ENCODE measurements at regions not wholly inside any gene's neighbourhood (a gene's known extent, or its start where the extent isn't known, plus 50 kb on each side); places are given as distances from the start of the nearest gene placed in this dataset.

DNA sequence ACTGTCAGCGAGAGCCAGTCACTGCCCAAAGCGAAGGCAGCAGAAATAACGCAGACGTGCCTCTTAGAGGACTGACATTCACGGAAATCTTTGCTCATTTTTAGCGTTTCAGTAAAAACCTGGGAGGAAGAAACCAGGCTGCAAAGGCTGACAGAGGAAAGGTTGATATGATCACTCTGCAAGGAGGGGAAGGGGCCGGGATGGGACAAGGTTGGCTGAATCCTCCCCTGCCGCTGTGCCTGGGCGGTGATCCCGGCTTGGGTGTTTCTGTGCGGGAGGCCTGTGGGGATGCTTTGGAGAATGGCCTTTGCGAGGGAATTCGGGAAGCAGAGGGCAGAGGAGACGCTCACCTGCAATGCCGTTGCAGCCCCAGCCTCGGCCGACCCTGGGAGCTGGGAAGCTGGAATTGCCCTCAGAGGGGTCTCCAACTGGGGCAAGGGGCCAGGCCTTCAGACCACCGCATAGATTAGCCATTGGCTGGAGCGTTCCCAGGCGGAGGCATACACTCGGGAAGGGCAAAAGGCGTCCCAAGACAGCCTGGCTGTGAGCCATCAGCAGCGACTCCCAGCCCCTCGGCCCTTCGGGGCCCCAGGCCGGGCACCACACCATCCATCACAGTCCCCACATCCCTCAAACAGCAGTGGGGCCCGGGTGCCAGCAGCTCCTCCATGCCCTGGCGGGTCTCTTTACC is 111.7 kb upstream of the GPC1 start:
- in situ Hi-C loops (cut with MboI; ENCODE audit: low pct_unique_long_range_greater_than_20kb, low sequenced_read_pairs), result no loop called here
- no peak for DNase-seq

DNA sequence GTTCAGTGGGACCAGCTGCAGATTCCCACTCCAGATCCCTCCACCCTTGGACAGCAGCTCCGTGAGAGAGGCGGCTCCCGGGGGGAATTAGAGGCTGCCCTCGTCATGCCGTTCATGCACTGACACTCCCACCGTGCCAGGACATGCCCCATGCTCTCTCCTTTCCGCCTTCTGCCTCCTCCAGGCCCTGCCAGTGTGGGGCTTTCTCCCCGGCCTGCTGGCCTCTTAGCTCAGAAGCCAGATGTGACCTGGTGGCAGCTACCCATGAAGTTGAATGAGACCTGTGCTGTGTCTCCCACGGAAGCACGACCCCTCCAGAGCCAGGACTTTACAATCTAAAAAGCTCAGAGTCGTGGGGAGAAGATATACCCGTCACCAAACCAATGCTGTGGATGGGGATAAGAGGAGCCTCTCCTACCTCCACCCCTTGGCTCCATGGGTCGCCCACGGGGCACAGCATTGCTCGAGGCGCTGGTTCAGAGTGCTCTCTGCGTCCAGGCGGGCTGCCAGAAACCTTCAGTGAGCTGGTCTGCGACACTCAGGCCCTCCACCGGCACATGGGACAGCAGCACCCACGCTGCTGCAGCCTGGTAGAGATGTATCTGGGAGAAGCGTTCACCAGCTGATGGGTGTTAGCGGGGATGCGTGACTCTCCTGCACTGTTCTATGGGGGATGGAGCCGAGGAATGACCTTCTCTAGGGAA is 111.0 kb upstream of the GPC1 start:
- no peak for DNase-seq
- in situ Hi-C loops (cut with MboI; ENCODE audit: low pct_unique_long_range_greater_than_20kb, low sequenced_read_pairs), result no loop called here

DNA sequence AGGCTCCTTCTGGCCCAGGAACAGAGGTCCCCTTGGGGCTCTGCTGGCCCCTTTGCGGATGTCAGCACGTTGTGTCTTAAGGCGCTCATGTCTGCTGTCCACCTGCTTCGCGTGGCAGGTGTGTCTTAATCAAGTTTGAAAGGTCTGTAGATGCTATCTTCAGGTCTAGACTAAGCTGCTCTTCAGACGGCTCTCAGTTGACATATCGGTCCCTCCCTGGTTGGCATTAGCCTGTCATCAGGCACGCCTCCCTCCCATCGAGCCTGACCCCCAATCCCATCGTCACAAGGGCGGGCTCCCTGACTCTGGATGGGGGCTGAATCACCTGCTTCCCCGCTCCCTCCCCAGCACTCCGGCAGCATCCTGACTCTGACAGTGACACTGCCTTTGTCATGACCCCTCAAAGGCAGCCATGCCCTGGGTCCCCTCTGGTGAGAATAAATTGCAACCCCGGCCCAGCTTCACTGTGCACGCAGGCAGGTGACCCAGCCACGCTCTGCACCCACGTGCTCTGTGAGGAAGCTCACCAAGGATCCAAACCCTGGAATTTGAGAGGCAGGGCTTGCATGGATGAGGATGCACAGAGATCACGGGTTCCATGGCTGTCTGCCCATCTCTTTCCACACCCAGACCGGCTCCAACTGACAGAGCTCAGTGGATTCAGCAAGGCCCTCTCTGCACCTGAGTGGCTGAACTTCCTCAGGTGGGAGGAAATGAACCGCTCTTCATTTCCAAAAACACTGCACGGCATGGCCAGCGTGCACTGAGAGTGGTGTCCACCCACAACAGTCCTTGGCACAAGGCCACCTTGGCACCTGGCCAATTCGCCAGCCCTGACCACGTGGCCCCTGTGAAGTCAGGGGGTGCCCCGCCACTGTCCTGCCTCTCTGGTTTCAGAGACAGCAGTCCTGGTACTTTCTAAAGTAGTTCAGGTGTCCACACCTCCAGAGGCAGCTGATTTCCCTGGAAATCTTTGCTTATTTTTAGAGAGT is 110.2 kb upstream of the GPC1 start:
- DNase-seq, result no peak
- in situ Hi-C loops (cut with MboI; ENCODE audit: low pct_unique_long_range_greater_than_20kb, low sequenced_read_pairs), result no loop called here

DNA sequence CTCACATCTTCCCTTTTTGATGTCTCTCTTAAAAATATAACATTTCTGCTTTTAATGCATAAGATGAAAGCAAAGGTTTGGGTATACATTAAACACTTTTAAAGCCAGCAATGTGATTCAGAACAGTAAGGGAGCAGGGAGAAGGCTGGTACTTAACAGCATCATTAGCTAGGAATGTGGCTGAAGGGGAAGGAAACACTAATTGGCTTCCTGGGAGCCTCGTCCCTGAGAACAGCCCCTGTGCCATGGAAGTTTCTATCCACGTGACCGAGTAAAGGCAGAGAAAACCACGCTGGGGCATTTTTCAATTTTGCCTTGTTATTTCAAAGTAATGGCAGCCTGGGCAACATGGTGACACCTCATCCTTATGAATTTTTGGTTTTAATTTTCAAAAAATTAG is 109.2 kb upstream of the GPC1 start:
- DNase-seq, result no peak
- in situ Hi-C loops (cut with MboI; ENCODE audit: low pct_unique_long_range_greater_than_20kb, low sequenced_read_pairs), result no loop called here

DNA sequence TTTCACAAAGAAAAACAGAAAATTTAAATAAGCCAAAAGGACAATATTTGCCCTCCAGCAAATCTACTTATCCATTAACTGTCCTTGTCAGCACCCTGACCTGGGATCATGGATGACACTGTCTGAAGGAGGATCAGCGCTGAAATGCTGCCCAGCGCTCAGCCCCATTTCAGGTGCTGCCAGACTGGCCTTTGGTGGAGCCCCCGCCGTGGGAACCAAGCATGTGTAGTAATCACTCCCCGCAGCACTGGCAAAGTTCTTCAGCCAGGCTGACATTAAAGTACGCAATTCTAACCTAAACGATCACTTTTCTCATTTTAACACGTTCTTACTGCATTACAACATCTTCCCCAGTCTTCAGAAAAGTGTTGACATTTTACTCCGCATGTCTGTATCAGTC is 108.6 kb upstream of the GPC1 start:
- in situ Hi-C loops (cut with MboI; ENCODE audit: low pct_unique_long_range_greater_than_20kb, low sequenced_read_pairs), result no loop called here
- no peak for DNase-seq

DNA sequence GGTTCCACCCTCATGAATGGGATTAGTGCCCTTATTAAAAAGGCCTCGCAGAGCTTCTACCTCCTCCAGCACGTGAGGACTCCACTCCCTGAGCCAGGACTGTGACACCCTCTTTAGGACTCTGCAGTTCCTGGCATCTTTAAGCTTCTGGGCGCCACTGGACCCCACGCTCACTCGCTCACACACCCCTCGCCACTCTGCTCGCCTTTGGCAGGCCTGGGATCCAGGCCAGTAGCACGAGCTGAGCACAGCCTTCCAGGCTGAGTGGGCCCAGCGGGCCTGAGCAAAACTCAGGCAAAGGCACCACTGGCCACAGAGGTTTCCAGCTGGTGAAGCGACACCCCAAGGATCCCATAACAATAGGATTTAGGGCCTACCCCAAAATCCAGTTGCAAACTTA is 107.9 kb upstream of the GPC1 start:
- in situ Hi-C loops (cut with MboI; ENCODE audit: low pct_unique_long_range_greater_than_20kb, low sequenced_read_pairs), result no loop called here
- no peak for DNase-seq

DNA sequence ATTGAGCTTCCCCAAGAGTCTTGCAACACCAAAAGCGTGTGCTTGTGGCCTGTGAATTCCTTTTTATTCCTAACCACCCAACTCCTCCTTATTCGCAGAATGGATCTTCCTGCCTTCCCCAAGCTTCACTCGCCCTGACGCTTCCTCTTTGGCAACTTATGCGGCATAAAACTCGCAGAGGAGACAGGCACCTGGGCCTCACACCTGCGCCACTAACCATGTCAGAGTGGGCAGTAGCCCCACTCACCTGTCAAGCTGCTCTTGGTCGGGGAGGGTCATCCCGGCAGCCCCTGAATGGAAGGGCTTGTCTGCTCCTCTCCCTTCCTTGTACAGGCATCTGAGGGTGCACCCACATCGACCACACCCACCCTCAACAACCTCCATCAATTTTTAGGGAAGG is 106.9 kb upstream of the GPC1 start:
- no peak for DNase-seq
- in situ Hi-C loops (cut with MboI; ENCODE audit: low pct_unique_long_range_greater_than_20kb, low sequenced_read_pairs), result no loop called here

DNA sequence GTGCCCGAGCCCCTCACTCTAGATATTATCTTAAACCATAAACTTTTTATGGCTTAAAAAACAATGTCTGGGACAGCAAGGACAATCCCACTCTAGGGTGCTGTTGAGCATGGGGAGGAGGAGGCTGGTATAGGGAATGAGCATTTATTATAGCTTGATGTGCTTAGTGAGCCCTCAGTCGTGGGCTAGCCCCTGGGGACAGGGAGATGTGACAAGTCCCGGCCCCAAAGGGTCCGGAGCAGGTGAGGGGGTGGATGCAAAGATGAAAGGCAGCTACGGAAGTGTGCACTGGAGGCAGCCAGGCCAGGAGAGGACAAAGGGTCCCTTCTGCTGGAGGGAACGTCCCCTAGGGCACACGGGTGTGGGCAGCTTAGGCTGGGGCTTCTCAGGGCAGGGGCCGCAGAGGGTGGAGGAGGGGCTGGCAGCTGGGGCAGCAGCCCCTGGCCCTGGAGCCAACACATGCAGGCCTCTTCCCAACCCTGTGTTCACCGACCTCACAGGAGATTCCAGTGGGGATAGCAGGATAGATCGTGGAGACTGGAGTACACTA is 106.3 kb upstream of the GPC1 start:
- no peak for DNase-seq

DNA sequence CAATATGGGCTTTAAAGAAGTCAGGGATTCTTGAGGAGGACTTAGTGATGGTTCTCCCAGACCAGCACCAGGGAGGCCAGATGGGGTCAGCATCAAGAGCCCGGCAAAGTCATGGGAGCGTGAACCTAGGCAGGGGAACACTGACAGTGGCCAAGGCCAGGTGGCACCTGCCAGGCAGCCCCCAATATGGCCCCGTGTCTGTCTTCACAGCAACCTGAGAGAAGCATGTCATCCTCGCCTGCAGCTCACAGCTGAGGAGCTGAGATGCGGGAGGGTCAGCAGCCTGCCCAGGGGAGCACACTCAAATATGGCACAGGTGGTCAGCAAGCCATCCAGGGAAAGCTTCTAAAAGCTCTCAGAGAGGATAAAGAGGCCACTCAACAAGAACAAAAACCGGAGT is 105.7 kb upstream of the GPC1 start:
- no peak for DNase-seq
- in situ Hi-C loops (cut with MboI; ENCODE audit: low pct_unique_long_range_greater_than_20kb, low sequenced_read_pairs), result no loop called here

More for the DNA sequence above, 106.3 kb upstream of the GPC1 start:
- in situ Hi-C loops (cut with MboI; ENCODE audit: low pct_unique_long_range_greater_than_20kb, low sequenced_read_pairs), result no loop called here

DNA sequence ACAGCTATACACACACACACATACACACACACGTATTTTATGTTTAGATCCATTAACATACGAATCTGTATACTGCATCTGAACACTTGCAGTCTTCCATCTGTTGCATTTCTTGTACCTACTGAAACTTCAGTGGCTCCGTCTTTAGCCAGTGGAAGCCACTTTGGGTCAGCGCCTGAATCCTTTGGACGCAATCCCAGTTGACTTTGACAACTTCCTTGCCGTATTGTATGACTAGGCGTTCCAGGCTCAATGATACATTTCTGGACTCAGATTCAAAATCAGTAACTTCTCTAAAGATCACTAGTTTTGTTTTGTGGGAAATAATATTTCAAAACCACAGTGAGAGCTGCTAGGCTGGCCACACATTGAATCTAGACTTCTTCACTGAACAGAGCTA is 101.5 kb upstream of the GPC1 start:
- in situ Hi-C loops (cut with MboI; ENCODE audit: low pct_unique_long_range_greater_than_20kb, low sequenced_read_pairs), result no loop called here
- no peak for DNase-seq

DNA sequence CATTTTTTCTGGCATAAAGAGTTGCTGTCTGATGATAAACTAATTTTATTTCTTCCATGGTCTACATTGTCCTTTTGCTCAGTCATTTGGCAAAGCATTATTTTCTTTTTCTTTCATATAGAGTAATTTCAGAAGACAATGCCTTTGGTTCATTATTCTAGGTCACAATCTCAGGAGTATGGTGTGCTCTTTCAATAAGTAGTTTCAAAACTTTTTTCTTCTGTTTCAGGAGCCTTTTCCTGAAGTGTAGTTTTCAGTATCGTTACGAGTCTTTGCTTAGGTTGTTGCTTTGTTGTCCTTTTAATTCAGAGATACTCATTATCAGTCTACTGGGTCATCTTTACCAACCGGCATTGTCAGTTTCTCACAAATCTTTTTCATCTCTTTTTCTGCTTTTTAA is 100.4 kb upstream of the GPC1 start:
- no peak for DNase-seq
- in situ Hi-C loops (cut with MboI; ENCODE audit: low pct_unique_long_range_greater_than_20kb, low sequenced_read_pairs), result no loop called here

DNA sequence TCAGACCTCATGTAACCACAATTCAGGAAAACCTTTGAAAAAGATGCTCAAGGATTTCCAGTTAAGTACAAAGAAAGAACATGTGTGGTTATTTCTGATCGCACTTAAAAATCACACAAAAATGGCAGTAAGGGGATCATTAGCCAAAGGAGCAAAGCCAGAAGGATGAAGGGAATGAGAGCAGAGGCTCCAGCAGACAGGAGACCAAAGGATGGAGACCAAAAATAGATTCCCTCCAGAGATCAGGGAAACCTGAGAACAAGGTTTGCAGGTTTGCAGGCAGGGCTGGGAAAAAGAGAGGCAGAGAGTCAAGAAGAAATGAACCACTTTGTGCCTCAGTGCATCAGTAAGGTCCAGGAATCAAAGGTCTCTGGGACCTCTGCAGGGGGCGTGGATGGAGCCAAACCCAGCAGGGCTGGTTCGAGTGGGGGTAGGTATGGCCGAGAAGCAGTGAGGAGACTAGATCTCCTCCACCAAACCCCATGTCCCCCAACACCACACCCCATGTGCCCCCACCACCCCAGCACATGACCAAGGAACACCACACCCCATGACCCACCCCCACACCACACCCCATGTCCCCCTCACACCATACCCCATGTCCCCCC is 98.5 kb upstream of the GPC1 start:
- in situ Hi-C loops (cut with MboI; ENCODE audit: low pct_unique_long_range_greater_than_20kb, low sequenced_read_pairs), result no loop called here
- no peak for DNase-seq

DNA sequence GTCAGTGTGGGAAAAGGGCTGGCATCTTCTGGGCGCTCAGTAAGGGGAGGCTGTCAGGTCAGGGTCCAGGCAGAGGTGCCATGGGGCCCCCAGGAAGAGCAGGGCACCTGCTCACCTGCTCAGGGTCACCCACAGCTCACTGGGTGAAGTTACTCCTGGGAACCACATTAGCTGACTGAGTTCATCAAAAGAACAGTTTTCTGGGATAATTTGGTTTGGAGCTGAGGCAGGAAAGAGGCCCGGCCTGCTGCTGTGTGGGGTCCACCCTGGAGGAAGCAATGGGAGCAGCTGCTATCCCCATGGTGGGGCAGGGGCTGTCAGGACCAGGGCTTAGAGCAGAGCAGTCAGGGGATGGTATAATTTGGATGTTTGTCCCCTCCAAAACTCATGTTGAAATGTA is 97.2 kb upstream of the GPC1 start:
- DNase-seq, result no peak
- in situ Hi-C loops (cut with MboI; ENCODE audit: low pct_unique_long_range_greater_than_20kb, low sequenced_read_pairs), result no loop called here

DNA sequence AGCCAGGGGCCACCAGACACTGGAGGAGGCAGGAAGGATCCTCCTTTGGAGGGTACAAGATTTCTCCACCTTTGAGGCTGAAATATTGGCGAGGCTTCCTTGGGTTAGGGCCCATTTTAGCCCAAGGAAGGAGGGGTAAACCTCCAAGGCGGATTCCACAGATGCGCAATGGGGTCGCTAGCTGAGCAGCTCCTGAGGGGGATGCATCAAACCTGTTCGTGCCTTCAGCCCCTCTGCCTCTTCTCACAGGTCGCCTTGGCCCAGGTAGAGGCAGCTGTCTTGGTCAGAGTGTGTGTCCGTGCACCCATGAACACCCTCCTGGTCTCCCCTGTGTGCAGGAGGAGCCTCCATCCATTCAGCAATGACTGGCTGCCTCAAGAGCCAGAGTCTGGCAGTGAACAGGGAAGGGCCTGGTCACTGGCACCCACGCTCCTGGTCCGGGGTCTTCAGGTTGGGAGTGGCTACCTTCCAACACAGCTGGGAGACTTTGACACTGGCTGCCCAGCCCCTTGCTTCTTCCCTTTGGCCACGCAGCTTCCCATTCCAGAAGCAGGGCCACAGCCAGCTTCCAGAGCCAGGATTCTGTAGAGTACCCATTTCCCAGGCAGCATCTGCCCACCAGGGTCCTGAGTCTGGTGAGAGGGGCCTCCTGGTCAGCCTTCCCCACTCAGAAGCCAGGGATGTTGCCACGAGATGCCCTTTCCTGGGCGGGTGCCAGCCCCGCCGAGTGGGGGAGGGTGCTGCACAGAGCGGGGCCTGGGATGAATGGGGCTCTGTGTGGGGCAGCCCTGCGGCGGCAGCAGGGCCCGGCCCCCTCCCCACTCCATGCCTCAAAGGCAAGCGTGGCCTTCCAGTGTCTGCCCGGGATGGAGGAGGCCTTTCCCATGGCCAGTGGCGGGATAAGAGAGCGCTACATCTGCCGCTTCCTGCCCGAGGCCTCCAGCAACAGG is 95.8 kb upstream of the GPC1 start:
- no peak for DNase-seq
- in situ Hi-C loops (cut with MboI; ENCODE audit: low pct_unique_long_range_greater_than_20kb, low sequenced_read_pairs), result no loop called here

DNA sequence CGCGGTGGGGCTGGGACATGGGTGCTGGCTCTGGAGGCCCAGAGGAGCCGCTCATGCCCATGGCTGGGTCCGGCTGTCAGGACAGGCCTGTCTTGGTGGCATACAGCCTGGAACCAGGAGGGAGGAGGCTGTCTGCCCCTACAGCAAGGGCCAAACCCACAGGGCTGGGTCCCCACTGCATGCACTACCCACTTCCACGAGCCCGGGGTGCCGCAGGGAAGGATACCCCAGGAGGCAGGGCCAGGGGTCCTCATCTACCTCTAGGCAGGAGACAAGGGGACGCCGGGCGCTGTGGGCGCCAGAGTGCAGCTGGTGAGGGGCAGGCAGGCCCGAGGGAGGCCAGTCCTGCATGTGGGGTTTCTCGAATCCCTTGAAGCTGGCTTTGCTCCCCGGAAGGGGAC is 95.1 kb upstream of the GPC1 start:
- DNase-seq, result no peak
- in situ Hi-C loops (cut with MboI; ENCODE audit: low pct_unique_long_range_greater_than_20kb, low sequenced_read_pairs), result no loop called here

DNA sequence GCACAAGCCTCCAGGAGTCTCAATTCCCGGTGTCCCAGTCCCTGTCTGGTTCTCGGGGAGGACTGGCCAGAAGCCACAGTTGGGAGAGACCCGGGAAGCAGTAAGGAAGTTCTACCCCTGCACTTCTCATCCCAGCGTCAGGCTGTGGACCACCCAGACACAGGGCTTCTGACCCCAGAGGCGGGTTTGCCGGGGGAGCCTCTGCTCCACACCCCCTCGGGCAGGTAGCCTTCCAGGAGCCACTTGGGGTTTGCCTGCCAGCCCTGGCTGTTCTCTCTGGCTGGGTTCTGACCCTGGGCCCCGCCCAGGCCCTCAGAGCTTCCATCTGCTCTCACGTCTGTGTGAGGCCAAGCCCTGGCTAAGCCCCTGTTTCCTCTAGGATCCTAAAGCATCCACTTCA is 94.4 kb upstream of the GPC1 start:
- in situ Hi-C loops (cut with MboI; ENCODE audit: low pct_unique_long_range_greater_than_20kb, low sequenced_read_pairs), result no loop called here

DNA sequence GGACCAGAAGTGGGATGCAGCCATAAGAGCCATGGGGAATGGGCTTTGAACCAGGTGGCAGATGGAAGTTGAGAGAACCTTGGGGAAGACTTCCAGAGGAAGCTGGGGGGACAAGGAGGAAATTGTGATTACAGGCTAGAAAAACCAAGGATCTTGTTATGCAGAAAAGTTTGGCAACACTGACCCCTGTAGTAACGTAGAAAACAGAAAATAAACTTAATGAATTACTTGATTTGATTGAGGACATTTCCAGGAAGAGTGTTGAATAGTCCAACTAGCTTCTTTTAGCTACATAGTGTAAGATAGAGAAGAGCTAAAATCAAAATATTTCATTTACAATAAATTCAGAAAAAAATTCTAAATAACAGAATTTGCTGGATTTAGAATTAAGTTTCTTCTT is 91.9 kb upstream of the GPC1 start:
- in situ Hi-C loops (cut with MboI; ENCODE audit: low pct_unique_long_range_greater_than_20kb, low sequenced_read_pairs), result no loop called here
- no peak for DNase-seq

More for the DNA sequence above, 94.4 kb upstream of the GPC1 start:
- no peak for DNase-seq

DNA sequence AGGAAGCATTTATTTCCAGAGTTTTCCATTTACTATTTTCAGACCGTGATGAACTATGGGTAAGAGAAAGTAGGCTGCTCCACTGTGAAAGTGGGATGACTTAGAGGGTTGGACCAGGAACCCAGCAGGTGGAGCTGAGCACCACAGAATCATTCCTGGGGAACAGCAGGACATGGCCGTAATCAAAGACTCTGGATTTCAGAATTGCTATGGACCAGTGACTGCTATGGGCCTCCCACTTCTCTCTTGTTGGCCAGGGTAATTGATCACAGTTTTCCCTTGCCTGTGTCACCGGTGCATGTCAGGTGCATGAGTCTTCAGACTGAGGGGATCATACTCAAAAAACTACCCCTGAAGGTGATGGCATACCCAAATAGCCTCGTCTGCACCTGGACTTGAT is 90.6 kb upstream of the GPC1 start:
- no peak for DNase-seq
- in situ Hi-C loops (cut with MboI; ENCODE audit: low pct_unique_long_range_greater_than_20kb, low sequenced_read_pairs), result no loop called here

Data from KBM-7 (cell line).